Gastrocnemius medialis (tissue), 4 donors: ENCODE measurements at regions not wholly inside any gene's neighbourhood (a gene's known extent, or its start where the extent isn't known, plus 50 kb on each side); places are given as distances from the start of the nearest gene placed in this dataset.

Experiments used
- CTCF ChIP-seq, 5 experiments: fragments of 450-650 bp in 3 of 5; fragments of 200-600 bp in 2 of 5; sonication (generic) in 2 of 5; IDR thresholded peaks in 4 of 5; conservative IDR thresholded peaks in 1 of 5; 1 replicate in 4 of 5; 2 replicates in 1 of 5; pipeline ENCODE4 v1.5.1; 2016 to 2019; ENCODE audit warnings: antibody characterized with exemption in 5 of 5, mild to moderate bottlenecking in 3 of 5, moderate library complexity in 3 of 5
- POLR2A ChIP-seq, 2 donors: fragments of 450-650 bp; IDR thresholded peaks; one replicate each; pipeline ENCODE4 v1.6.1; 2017; ENCODE audit warnings: antibody characterized with exemption in 2 of 2, mild to moderate bottlenecking in 2 of 2, moderate library complexity in 2 of 2

GRCh38 chr18:37958499-37958898 lies 392.9 kb upstream of the CELF4 start:
- TF ChIP-seq CTCF (IDR thresholded peaks at IDR 0.05 in 4 of 5, conservative IDR thresholded peaks at IDR 0.05 in 1 of 5) (no peak), POLR2A (IDR thresholded peaks at IDR 0.05) (no peak)
